Smooth muscle cell (in vitro differentiated cells): ENCODE measurements at regions not wholly inside any gene's neighbourhood (a gene's known extent, or its start where the extent isn't known, plus 50 kb on each side); places are given as distances from the start of the nearest gene placed in this dataset.
A peak's percentile ranks its signal among the peaks of the same experiment; 100 is the strongest.

Experiments used
- DNase-seq: peaks from one replicate; lab custom pipeline; 2025; ENCODE audit not compliant: unreplicated experiment; lab: John Stamatoyannopoulos, UW
- H2AFZ ChIP-seq: fragments of 200-600 bp; sonication (generic); 2 replicates; pipeline ENCODE4 v1.6.0; 2016; ENCODE audit warnings: antibody characterized with exemption, low read depth, mild to moderate bottlenecking
- H3F3A ChIP-seq: fragments of 200-600 bp; sonication (generic); 2 replicates; pipeline ENCODE4 v1.6.0; 2017; ENCODE audit warnings: antibody characterized with exemption, low read depth
- H3K27ac ChIP-seq: fragments of 200-600 bp; sonication (generic); 2 replicates; pipeline ENCODE4 v1.5.1; 2016; ENCODE audit warnings: low read depth, mild to moderate bottlenecking
- H3K27me3 ChIP-seq: fragments of 200-600 bp; sonication (generic); 2 replicates; pipeline ENCODE4 v1.6.1; 2016; ENCODE audit warnings: low read depth, mild to moderate bottlenecking
- H3K36me3 ChIP-seq: fragments of 200-600 bp; sonication (generic); 2 replicates; pipeline ENCODE4 v1.5.1; 2016; ENCODE audit warnings: low read depth
- H3K4me1 ChIP-seq: fragments of 200-600 bp; sonication (generic); 2 replicates; pipeline ENCODE4 v1.5.1; 2016; ENCODE audit warnings: low read depth
- H3K4me2 ChIP-seq: fragments of 200-600 bp; sonication (generic); 2 replicates; pipeline ENCODE4 v1.6.0; 2016; ENCODE audit warnings: mild to moderate bottlenecking
- H3K4me3 ChIP-seq: fragments of 200-600 bp; sonication (generic); 2 replicates; pipeline ENCODE4 v1.5.1; 2016; ENCODE audit warnings: mild to moderate bottlenecking
- H3K79me2 ChIP-seq: fragments of 200-600 bp; sonication (generic); 2 replicates; pipeline ENCODE4 v1.6.0; 2016; ENCODE audit warnings: low read depth, mild to moderate bottlenecking
- H3K9ac ChIP-seq: fragments of 200-600 bp; sonication (generic); 2 replicates; pipeline ENCODE4 v1.6.0; 2016; ENCODE audit warnings: low read depth
- H3K9me3 ChIP-seq: fragments of 200-600 bp; sonication (generic); replicated peaks from 2 replicates; pipeline ENCODE4 v1.5.1; 2016; ENCODE audit warnings: low read depth
- H4K20me1 ChIP-seq: fragments of 200-600 bp; sonication (generic); 2 replicates; pipeline ENCODE4 v1.6.0; 2016; ENCODE audit warnings: low read depth
- WGBS: methylation state at CpG from one replicate; pipeline ENCODE4 v1.1.7; 2016; ENCODE audit warnings: low lambda C conversion rate; 5-methylcytosine and 5-hydroxymethylcytosine counted together
- TF ChIP-seq, protein P1 (sequence below): fragments of 200-600 bp; sonication (generic); IDR thresholded peaks from 2 replicates; pipeline ENCODE4 v1.5.1; 2017; ENCODE audit warnings: borderline replicate concordance, mild to moderate bottlenecking, antibody characterized with exemption; ENCODE audit not compliant: insufficient read depth, poor library complexity, severe bottlenecking

- DNase-seq = no peak
- TF ChIP-seq, protein P1, sequence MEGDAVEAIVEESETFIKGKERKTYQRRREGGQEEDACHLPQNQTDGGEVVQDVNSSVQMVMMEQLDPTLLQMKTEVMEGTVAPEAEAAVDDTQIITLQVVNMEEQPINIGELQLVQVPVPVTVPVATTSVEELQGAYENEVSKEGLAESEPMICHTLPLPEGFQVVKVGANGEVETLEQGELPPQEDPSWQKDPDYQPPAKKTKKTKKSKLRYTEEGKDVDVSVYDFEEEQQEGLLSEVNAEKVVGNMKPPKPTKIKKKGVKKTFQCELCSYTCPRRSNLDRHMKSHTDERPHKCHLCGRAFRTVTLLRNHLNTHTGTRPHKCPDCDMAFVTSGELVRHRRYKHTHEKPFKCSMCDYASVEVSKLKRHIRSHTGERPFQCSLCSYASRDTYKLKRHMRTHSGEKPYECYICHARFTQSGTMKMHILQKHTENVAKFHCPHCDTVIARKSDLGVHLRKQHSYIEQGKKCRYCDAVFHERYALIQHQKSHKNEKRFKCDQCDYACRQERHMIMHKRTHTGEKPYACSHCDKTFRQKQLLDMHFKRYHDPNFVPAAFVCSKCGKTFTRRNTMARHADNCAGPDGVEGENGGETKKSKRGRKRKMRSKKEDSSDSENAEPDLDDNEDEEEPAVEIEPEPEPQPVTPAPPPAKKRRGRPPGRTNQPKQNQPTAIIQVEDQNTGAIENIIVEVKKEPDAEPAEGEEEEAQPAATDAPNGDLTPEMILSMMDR = peak; percentile 38
- no peaks in the 10 kb centered on the region for H3K4me1 ChIP-seq
- no peaks in the 10 kb centered on the region for H4K20me1 ChIP-seq
- H3F3A ChIP-seq = no peaks in the 10 kb centered on the region
- no peak overlapping the region for H3K4me3 ChIP-seq
- no peaks in the 10 kb centered on the region for H3K36me3 ChIP-seq
- 67% methylated on average over 4 of the region's 4 CpGs for WGBS
- H2AFZ ChIP-seq = no peak overlapping the region
- no peak overlapping the region for H3K9ac ChIP-seq
- no peaks in the 10 kb centered on the region for H3K9me3 ChIP-seq
- H3K27ac ChIP-seq = no peak overlapping the region
- H3K79me2 ChIP-seq = no peaks in the 10 kb centered on the region
- no peak overlapping the region for H3K4me2 ChIP-seq
- H3K27me3 ChIP-seq = no peaks in the 10 kb centered on the region
Measured at GRCh38 chrX:8879750-8880149, 78.6 kb upstream of the FAM9A start.

DNA sequence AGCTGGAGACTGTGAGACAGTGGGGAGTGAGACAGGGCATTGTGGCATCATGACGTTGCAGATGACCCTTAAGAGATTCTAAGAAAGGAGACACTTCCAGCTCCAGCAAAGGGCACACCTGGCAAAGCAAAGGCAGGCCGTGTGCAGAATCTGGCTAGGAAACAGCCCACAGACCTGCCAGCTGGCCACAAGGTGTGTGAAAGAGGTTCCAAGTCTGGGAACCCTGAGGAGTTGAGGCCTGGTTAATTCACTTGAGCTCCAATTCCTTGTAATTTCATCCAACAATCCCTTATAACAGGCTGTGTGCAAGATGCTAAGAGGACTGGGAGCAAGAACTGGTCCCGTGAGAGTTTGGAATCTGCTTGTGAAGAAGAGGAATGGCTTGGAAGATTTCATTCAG is 72.8 kb upstream of the FAM9A start:
- H3K9me3 ChIP-seq = no peaks in the 10 kb centered on the region
- no peaks in the 10 kb centered on the region for H3K4me1 ChIP-seq
- H2AFZ ChIP-seq = no peak overlapping the region
- no peak for DNase-seq
- no peak overlapping the region for H3K27ac ChIP-seq
- no peaks in the 10 kb centered on the region for H3K79me2 ChIP-seq
- H4K20me1 ChIP-seq = no peaks in the 10 kb centered on the region
- whole genome bisulfite sequencing = 66% methylated on average over 3 of the region's 3 CpGs
- no peak overlapping the region for H3K4me3 ChIP-seq
- no peak overlapping the region for H3K9ac ChIP-seq
- no peak overlapping the region for H3K4me2 ChIP-seq
- H3K36me3 ChIP-seq = no peaks in the 10 kb centered on the region
- TF ChIP-seq, protein P1 = no peak
- no peaks in the 10 kb centered on the region for H3K27me3 ChIP-seq
- no peaks in the 10 kb centered on the region for H3F3A ChIP-seq

DNA sequence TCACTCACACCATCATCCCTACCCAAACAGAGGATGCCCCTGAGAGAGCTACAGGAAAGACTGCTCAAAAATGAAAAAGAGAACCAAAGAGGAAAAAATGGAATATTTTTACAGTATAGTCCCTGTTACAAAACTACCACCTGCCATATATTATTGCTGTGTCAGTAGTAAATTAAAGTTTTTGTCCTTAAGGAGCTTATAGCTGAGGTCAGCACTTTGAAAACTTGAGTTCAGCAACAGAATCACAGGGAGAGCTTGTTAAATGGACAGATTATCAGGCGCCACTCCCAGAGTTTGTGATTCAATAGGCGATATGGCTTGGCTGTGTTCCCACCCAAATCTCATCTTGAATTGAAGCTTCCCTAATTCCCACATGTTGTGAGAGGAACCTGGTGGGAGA is 71.9 kb upstream of the FAM9A start:
- TF ChIP-seq, protein P1 = no peak
- Histone ChIP-seq H3F3A (no peaks in the 10 kb centered on the region), H2AFZ (no peak overlapping the region), H4K20me1 (no peaks in the 10 kb centered on the region), H3K79me2 (no peaks in the 10 kb centered on the region), H3K36me3 (no peaks in the 10 kb centered on the region), H3K27ac (no peak overlapping the region), H3K4me2 (no peak overlapping the region), H3K27me3 (no peaks in the 10 kb centered on the region), H3K9ac (no peak overlapping the region), H3K9me3 (no peaks in the 10 kb centered on the region), H3K4me1 (no peaks in the 10 kb centered on the region), H3K4me3 (no peak overlapping the region)
- DNase-seq = no peak
- 85% methylated on average over 2 of the region's 2 CpGs for WGBS

GRCh38 chrX:8870411-8870810 is 69.2 kb upstream of the FAM9A start:
- Histone ChIP-seq H3K36me3 (no peaks in the 10 kb centered on the region), H3K27me3 (no peaks in the 10 kb centered on the region), H3F3A (no peaks in the 10 kb centered on the region), H3K9me3 (no peaks in the 10 kb centered on the region), H3K4me2 (no peak overlapping the region), H3K9ac (no peak overlapping the region), H3K4me1 (no peaks in the 10 kb centered on the region), H3K4me3 (no peak overlapping the region), H4K20me1 (no peaks in the 10 kb centered on the region), H3K27ac (no peak overlapping the region), H3K79me2 (no peaks in the 10 kb centered on the region), H2AFZ (no peak overlapping the region)
- 67% methylated on average over 3 of the region's 3 CpGs for WGBS
- TF ChIP-seq, protein P1 = no peak
- DNase-seq = no peak
